HG02938 (cell line): ENCODE measurements at regions not wholly inside any gene's neighbourhood (a gene's known extent, or its start where the extent isn't known, plus 50 kb on each side); places are given as distances from the start of the nearest gene placed in this dataset.
"Not testable (repeated sequence)": the region's sequence is repeated elsewhere in the genome, so short reads cannot be mapped to it uniquely, and the experiment has no call there.

Experiments
- ATAC-seq: cut with Tn5 transposase; IDR thresholded peaks from one replicate; pipeline ENCODE4 v1.9.1; 2021; ENCODE audit warnings: mild to moderate bottlenecking, moderate library complexity; ENCODE audit not compliant: unreplicated experiment

DNA sequence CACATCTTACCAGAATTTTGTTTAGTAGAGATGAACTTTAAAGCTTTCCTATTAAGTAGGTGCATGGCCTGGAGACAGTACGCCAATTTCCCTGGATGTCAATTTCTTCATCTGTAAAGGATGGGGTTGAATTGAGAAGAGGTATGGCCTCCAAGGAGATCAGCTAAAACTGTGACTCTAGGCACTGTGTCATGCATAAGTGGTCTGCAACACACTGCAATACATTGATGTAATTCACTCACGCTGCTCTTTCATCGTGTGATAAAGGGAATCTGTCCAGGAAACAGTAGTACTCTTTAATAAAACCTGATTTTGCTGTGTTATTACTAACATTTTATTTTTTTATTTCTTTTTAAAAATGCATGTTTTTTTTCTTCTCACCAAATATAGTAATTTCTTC lies 795.8 kb downstream of the DIAPH3 start:
- no peak for ATAC-seq

GRCh38 chr13:59368693-59369092 lies 795.0 kb downstream of the DIAPH3 start:
- ATAC-seq, result no peak

DNA sequence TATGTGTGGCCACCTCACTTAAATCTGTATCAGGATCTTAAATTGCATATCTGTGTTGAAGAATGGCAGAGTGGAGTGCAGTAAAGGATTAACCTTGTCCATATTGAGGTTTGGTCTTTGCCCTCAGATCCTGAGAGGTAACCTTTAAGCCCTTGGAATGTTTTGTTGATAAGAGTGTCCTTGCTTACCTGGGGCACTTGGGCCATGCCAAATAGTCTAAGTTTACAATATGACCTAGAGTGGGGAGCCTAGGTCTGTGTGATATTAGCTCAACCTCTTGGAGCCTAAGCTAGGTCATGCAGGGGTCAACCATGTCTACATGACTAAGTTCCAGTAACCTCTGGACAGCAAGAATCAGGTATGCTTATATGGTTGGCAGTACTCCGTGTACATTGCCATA lies 792.5 kb downstream of the DIAPH3 start:
- no peak for ATAC-seq

DNA sequence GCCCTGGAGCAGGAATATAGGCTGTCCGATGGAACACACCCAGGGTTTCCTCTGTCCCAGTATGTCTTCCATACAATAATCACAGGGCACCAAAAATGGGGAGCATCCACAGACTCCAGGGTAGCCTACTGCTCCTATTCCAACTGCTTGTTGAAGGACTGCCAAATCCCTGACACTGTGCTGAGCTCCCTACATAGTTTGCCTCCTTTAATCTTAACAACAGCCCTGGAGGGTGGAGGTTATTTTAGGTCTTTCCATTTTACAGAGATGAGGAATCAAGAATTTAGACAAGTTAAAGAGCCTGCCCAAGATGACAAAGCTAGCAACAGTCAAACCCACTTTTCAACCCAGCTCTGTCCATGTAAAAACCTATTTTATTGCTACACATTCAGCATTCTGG lies 790.4 kb downstream of the DIAPH3 start:
- ATAC-seq, result no peak

GRCh38 chr13:59374691-59375090 lies 789.0 kb downstream of the DIAPH3 start:
- no peak for ATAC-seq

GRCh38 chr13:59384154-59384553 lies 779.6 kb downstream of the DIAPH3 start:
- no peak for ATAC-seq

GRCh38 chr13:59391696-59392095 lies 772.0 kb downstream of the DIAPH3 start:
- ATAC-seq, result peak; percentile 96

- ATAC-seq, result no peak
Measured at GRCh38 chr13:59392328-59392727, 771.4 kb downstream of the DIAPH3 start.

DNA sequence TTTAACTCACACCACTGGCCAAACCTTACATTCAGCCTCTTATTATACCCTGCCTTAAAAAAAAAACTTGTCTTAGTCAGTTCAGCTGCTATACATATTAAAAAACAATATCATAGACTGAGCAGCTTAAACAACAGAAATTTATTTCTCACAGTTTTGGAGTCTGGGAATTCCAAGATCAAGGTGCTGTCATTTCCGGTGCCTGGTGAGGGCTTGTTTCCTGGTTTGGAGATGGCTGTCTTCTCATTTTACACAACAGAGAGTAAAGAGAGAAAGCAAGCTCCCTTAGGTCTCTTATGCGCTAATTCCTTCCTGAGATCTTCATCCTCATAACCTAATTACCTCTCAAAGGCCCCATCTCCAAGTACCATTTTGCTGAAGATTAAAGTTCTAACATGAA lies 769.2 kb downstream of the DIAPH3 start:
- ATAC-seq, result no peak

DNA sequence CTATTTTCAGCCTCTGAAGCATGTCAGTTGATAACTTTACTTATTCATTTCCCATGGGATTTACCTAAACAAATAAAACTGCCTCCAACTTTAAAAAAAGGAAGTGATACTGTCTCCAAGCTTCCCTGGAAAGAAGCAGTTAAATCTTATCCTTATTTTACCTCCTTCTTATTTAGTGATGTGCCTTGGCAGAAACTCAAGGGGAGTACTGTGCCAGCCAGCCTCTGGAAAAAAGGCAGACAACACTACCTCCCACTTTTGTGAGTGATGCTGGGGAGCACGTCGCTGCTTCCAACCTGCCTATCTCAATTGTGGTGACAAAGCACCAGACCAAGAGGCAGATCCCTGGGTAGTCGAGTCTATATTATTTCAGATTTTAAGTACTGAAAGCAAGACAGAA lies 765.6 kb downstream of the DIAPH3 start:
- no peak for ATAC-seq

- no peak for ATAC-seq
Measured at GRCh38 chr13:59398661-59399060, 765.1 kb downstream of the DIAPH3 start.

DNA sequence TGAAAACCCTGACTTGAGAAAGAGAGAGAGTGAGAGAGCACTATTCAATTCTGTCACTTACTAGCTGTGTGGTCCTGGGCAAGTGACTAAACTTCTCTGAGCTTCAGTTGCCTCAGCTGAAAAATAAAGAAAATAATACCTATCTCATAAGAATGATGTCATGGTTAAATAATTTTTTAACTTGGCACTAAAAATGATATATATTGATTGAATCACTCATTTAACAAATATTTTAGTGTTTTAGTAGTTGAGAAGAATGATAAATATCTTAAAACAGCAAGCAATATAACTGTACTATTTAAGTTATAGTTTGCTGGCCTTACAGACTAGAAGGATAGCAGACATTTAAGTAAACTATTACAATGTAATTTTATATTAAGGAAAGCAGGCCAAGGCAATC lies 764.2 kb downstream of the DIAPH3 start:
- ATAC-seq, result no peak

DNA sequence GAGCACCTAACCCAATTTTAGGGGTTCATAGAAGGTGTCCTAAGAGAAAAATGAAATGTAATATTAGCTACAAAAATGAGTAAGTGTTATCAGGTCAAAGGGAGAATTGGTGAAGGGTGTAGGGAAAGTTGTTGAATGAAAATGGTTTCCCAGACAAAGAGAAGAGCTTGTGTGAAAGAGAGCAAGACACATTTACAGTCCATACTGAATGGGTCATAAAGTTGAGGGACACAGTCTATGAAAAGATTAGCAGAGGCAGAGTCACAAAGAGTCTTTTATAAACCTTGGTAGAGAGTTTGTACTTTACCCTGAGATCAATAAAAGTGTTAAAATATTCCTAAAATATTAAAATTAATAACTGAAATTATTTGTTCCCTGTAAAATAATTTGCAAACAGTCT lies 759.4 kb downstream of the DIAPH3 start:
- no peak for ATAC-seq

DNA sequence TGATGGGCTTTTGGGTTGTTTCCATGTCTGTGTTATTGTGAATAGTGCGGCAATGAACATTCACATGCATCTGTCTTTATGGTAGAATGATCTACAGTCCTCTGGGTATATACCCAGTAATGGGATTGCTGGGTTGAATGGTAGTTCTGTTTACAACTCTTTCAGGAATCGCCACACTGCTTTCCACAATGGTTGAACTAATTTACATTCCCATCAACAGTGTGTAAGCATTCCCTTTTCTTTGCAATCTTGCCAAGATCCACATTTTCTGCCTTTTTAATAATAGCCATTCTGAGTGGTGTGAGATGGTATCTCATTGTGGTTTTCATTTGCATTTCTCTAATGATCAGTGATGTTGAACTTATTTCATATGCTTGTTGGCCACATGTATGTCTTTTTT lies 756.5 kb downstream of the DIAPH3 start:
- ATAC-seq, result not testable (repeated sequence)

DNA sequence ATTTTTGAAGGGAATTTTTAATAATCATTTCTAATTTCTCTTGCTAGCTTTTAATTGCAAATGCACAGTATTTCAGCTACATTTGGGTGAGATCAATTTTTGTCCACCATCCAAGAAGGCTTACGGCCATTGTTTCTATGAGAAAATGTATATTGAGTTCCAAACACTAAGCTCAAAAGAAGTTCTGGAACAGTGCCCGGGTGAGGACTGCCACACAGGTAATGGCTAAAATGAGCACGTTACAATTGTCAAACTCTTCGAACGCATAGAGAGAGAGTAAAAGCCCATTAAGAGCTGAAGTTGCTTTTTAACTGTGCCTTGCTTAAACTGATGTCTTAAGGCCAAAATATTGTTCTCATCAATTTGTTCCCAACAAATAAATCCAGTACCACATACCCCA lies 755.0 kb downstream of the DIAPH3 start:
- no peak for ATAC-seq

- no peak for ATAC-seq
Measured at GRCh38 chr13:59409211-59409610, 754.5 kb downstream of the DIAPH3 start.

DNA sequence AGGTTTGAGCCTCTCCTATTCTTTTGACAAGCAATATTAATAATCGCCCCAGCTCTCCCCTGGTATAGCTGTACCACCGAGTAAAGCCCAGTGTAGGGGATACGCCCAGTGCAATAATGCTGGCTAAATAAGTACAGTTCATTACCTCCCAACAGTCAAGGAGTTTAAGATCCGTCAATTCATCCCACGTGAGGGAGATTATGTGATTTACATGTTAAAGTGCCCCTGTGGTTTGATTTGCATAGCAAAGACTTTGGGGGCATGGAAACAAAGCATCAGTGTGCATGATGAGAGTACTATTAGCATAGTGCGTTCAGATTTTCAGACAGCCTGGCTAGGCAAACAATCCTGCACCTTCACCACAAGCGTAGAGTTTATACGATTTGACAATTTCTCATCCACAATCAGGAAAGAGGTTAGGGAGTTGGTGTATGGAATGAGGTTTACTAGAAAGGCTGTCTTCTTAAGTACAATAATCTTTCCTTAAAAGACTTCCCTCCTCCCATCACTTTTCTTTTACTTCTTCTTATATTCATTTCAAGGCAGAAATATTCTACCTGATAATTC lies 754.0 kb downstream of the DIAPH3 start:
- no peak for ATAC-seq

DNA sequence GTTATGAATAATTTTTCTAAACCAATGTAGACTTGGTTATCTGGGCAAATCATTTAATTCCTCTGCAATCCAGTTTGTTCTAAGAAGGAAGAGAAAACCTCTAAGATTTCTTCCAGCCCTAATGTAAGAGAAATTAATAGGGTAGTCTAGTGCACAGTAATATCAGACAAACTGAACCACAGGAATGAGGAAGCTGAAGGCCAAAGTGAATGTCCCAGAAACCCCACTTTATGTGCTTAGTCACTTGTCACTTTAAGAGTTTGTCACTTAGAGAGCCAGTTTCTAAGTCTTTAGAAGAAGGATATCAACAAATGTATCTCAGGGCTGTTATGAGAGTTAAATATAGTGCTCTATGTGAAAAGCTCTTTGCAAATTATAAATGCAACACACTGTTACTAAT lies 750.6 kb downstream of the DIAPH3 start:
- ATAC-seq, result peak; percentile 96

- no peak for ATAC-seq
Measured at GRCh38 chr13:59414006-59414405, 749.7 kb downstream of the DIAPH3 start.

- ATAC-seq, result no peak
Measured at GRCh38 chr13:59415498-59415897, 748.2 kb downstream of the DIAPH3 start.

- ATAC-seq, result no peak
Measured at GRCh38 chr13:59416561-59416960, 747.2 kb downstream of the DIAPH3 start.

- no peak for ATAC-seq
Measured at GRCh38 chr13:59422646-59423045, 741.1 kb downstream of the DIAPH3 start.

DNA sequence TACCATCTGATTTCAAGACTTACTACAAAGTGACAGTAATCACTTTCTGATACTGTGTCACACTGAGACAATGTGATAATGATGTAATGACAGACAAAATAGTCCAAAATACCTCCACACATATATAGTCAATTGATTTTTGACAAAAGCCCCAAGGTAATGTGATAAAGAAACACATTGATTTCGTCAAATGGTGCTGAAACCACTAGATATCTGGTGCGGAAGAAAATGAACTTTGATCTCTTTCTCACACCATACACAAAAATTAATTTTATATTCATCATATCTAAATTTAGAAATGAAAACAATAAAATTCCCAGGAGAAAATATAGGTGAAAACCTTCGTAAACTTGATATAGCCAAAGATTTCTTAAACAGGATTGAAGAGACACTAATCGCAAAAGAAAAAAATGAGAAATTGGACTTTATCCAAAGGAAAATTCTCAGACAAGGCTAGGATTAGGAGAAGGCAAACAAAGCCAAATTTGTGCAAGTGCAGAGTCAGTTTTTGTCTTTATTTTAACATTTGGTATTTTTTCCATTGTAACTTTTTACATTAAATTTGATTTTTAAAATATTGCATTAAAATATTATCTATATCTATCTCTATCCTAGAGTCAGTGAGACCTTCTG lies 739.9 kb downstream of the DIAPH3 start:
- no peak for ATAC-seq
